HG02970 (cell line): ENCODE measurements at regions not wholly inside any gene's neighbourhood (a gene's known extent, or its start where the extent isn't known, plus 50 kb on each side); places are given as distances from the start of the nearest gene placed in this dataset.
"Not testable (repeated sequence)": the region's sequence is repeated elsewhere in the genome, so short reads cannot be mapped to it uniquely, and the experiment has no call there.

Experiments
- ATAC-seq: cut with Tn5 transposase; IDR thresholded peaks from one replicate; pipeline ENCODE4 v1.9.1; 2021; ENCODE audit warnings: mild to moderate bottlenecking, moderate library complexity, moderate number of reproducible peaks; ENCODE audit not compliant: unreplicated experiment, low FRiP score

DNA sequence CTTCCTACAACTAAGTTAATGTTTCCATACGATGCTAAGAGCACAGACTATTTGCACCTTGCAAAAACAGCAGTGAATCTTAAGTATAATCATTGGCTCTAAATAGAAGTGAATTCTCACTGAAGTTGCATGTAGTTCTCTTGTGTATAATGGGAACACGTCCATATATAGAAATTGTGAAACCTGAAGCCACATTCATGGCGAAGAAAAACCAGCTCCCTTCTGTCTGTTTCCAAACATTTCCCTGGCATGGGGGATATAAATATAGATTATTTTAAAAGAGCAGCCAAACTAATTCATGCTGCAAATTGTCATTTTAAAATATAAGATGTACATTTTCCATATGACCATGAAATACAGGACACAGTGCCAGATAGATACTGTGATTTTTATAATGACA lies 71.1 kb downstream of the TRAM1L1 start:
- ATAC-seq: no peak

DNA sequence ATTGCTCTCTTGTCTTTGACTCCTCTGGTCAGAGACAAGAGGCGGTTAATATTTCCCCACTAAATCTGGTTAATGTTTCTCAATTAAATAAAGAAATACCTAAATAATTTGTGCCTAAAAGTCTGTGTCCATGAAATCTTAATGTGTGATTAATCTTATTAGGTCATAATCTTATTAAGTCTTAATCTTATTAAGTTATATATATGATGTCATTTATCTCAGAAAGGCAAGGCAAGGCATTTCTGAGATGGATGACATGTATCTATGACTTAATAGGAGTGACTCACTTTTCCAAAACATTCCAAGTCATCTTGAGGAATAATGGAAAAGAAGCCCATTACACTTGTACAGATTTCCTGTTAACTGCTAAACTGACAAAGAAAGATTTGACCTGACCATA lies 74.7 kb downstream of the TRAM1L1 start:
- ATAC-seq: no peak

DNA sequence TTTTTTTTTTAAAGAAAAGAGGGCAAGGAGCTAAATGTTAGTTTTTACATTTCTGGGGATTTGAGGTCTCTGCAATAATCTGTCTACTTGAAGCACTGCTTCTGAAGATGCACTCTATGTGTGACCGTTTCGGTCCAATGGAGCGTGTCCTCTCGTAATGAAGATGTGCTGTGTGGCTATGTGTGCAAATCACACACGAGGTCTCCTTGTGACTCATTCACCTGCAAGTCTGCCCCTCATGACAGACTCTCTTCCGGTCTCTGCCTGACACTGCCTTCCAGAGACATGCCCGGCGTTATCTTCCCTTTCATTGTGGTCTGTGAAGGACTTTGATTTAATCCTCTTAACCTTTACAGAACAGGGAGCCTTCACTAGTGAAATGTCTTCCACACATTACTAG lies 84.3 kb downstream of the TRAM1L1 start:
- ATAC-seq: peak; percentile 58

DNA sequence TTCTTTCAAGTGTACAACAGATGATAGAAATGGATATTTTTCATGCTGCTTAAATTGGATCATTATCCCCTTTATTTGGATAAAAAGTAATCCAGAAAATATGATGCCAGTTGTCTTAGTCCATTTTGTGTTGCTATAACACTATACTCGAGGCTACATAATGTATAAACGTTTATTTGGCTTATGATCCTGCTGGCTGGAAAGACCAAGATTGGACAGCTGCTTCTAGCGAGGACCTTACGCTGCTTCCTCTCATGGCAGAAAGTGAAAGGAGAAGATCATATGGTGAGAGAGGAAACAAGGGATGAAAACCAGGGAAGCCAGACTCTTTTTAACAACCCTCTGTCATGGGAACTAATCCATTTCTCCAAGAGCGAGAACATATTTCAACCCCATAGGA lies 102.7 kb downstream of the TRAM1L1 start:
- no peak for ATAC-seq

DNA sequence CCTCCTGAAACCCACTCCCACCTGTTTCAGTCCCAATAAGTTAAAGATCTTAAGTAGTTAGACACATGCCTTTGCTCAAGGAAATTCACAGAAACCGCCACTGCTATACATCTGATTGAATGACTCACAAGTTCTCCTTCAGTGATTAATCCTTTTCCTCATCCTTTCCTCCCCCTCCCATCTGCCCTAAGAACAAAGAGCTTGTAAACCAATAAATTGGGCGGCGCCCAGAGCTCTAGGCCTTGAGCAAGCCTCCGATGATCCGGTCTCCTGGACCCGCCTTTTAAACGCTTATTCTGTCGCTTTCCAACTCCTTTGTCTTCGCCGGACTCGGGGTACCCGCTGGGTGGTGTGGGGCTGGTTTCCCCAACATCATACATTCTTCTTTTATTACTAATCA lies 104.9 kb downstream of the TRAM1L1 start:
- not testable (repeated sequence) for ATAC-seq

DNA sequence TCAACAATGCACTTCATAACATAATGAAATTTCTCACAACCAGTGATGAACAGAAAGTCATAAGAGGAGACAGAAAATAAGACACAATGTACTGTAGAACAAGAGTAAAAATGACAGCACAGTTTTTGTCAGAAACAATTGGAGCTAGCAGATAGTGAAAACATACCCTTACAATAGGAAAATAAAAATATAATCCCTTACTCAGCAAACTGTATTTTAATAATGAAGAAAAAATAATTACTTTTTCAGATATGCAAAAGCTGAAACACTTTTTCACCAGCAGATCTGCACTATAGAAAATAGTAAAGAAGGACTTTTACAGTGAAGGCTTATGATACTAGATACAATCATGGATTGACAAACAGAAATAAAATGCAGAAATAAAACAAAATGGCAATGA lies 126.3 kb downstream of the TRAM1L1 start:
- ATAC-seq: no peak

DNA sequence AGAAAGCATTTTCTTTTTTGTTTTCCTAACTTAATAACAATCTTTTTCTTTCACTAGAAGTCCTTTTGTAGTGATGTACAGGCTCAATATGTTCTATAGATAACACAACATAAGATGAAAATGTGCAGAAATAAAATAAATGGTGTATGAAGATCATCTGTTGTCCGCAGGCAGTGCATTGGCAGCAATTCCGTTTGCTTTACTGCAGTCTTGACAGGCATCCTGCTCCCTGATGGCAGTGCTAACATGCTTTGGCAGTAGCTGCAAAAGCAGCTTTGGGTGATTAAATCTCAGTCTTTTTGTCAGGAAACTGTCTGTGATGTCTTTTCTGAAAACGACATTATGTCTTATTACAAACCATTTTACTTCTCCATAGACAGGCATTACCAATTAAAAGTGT lies 131.4 kb downstream of the TRAM1L1 start:
- ATAC-seq: no peak

DNA sequence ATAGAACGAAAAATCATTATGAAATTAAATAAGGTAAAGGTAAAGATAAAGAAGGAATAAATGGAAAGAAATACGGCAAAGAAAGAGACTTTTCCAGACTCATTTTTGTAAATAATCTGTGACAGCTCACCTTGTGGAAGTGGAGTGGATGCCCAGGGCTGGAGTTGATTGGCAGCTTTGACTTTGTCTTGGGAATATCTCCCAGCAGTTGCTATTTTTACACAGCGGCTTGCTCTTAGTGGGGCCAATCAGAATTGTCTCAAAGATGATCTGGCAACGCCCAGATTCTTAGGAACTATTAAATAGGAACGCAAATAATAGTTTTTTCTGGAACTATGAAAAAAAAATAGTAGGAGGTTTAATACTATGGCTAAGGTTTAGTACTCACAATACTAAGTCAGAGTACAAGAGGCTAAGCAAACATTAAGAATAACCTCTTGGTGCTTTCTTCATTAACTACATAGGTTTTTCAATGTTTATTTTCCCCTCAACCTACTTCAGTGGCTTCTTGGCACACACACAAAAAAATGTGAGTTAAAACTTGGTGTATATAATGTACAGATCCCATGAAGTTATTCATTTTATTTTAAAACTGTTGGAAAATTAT lies 132.7 kb downstream of the TRAM1L1 start:
- no peak for ATAC-seq

DNA sequence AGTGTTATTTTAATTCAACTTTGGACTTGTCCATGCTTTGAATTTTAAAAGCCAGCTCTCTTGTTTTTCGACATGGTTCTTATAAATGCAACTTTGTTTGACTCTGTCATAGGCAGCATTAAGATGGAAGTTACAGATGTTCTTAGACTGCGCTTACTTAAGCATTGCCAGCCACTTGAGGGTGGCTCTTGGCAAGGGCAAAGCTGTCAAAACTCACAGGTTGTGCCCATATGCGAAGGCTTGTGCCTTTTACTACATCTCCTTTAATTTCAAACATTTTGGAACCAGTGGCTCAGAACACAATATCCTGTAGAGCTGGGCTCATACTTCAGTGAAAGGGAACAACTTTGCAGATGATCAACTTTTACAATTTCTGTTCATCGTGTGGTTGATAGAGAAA lies 135.5 kb downstream of the TRAM1L1 start:
- ATAC-seq: no peak

DNA sequence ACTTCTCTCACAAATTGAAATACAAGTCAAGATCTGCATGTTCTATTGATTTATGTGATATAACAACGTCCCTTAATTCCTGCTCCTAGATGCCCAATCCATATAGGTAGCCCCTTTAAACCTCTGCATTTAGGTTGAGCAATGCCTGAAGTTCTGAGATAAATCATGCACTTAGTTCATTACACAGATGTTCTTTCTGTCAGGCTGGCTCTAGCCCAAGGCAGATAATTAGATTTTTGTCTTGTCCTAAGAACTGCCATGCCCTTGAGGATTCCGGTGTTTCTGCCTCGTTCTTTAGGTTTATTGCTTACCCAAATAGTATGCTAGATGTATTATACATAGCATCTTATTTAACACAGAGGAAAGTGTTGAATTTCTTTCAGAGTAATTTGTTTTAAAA lies 143.1 kb downstream of the TRAM1L1 start:
- no peak for ATAC-seq

DNA sequence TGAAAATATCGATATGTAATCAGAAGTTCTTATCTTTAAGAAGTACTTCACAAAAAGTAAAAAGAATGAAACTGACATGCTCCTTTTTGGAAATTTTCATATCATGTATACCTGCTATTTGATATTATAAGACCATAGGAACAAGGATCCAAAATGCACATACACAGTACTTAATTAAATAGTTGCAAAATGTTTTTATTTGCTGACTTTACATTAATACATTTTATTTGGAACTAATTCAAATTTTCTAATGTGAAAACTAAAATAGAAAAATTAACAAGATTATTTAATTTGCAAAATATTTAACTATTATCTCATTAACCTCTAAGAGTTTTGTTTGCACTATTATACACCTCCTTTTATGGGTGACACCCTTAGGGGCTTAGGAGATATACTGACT lies 155.0 kb downstream of the TRAM1L1 start:
- no peak for ATAC-seq

DNA sequence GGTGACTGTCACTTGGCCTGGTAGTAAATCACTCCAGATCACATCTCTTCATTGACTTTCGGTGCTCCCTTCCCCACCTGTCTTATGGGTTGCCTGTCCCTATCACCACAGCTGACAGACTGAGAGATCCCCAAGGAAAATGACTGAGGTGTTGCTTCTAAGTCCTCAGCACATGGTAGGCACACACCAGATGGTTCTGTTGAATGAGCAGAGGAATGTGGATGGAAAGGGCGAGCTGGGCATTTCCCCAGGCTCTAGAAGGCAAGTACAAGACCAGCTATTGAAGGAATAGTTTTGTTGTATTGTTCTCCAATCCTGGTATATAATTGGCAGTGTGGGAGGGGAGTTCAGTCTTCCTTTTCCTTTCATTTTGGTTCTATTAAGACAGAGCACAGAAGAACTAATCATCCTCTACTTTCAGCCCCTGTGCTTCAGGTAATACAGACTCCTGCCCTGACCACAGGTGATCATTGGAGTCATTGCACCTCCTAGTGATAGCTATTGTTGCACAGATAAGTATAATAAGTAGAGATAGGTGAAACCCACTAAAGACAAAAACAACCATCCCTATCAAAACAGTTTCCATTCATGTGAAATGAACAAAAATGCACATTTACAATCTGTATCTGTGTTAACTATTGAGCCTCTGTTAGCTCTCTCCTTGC lies 158.6 kb downstream of the TRAM1L1 start:
- no peak for ATAC-seq

DNA sequence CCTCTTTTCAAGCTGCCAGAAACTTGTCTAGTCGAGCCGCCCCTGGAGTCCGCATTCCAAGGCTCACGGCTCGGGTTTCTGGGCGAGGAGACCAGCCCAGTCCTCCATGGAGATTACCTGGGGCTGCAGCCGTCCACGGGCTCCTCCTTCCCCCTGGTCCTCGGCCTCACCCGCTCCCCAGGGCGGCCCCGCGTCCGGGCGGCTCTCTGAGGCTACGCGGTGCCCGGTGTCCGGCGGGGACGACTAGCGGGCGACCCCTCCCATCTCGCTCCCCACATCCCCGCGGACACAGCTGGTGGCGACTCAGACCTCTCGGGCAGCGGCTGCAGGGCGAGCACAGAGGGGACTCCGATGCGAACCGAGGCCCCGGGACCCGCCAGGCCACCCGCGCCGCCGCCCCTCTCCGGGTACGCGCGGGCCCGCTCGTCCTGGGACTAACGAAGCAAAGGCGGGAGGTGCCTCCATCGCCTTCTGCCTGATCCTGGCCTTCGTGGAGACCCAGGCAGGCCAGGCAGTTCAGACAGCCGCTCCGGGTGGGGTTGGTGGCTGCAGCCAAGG lies 159.4 kb downstream of the TRAM1L1 start:
- no peak for ATAC-seq

DNA sequence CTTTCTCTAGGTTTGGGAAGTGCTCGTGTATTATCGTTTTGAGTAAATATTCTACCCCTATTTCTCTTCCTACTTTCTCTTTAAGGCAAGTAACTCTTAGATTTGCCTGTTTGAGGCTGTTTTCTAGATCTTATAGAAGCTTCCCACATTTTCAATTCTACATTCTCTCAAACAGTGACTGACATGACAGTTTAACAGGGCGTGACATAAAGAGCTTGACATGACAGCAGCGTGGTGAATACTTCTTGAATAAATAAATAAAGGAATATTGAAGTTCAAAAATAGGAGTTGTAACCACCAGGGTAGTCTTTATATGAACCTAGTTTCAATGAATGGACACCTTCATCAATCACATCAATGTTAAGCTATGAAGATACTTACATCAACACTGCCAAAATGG lies 162.0 kb downstream of the TRAM1L1 start:
- no peak for ATAC-seq

DNA sequence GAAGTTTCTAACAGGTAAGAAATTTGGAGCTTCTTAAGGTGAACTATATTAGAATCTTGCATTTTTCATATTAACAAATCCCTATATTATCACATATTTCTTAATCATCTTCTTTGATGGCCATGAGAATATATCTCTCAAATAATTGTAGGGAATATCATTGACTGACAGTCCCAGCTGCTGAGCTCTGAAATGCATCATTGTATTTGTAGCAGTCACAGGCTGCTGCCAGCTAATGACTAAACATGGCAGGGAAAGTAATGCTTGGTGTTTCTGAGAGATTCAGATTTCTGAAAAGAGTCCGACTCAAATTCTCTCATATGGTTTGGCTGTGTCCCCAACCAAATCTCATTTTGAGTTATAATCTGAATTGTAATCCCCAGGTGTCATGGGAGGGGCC lies 171.9 kb downstream of the TRAM1L1 start:
- ATAC-seq: no peak

DNA sequence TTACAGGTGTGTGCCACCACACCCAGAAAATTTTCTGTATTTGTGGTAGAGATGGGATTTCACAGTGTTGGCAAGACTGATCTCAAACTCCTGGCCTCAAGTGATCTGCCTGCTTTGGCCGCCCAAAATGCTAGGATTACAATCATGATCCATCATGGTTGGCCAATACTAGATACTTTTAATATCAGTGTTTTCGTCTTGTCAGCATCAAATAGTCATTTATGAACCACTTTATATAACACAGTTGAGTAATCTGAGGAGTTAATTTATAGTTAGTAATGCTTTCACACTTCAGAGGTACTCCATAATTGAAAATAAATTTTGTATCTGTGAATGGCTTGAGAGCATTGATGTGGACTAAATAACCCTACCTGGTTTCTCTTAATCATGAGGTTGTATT lies 178.6 kb downstream of the TRAM1L1 start:
- ATAC-seq: no peak

DNA sequence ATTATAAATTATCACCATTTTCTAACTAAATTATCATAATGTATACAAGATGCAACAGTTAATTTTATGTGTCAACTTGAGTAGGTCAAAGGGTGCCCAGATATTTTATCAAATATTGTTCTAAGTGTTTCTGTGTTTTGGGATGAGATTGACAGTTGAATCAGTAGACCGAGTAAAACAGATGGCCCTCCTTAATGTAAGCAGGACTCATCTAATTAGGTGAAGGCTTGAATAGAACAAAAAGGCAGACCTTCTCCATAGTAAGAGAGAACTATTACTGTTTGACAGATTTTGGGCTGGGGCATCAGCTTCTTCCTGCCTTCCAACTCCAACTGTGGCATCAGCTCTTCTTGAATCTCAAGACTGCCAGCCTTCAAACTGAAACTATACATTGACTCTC lies 185.8 kb downstream of the TRAM1L1 start:
- ATAC-seq: no peak

DNA sequence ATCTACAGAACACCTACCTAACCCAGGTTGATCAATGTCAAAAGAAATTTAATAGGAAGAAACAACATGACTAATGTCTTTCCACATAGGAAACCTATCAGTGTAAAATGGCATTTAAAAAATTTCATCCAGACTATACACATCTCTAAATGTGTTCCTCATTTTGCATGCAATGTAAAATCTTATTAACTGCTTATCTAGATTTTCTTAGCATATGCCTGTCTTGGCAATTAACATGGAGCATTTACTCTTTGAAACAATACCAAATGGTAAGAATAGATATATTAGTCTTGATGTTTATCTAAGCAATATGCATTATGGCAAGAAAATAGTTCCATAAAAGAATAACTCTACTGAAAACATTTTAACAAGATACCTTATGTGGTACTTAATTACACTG lies 199.8 kb downstream of the TRAM1L1 start:
- ATAC-seq: no peak

DNA sequence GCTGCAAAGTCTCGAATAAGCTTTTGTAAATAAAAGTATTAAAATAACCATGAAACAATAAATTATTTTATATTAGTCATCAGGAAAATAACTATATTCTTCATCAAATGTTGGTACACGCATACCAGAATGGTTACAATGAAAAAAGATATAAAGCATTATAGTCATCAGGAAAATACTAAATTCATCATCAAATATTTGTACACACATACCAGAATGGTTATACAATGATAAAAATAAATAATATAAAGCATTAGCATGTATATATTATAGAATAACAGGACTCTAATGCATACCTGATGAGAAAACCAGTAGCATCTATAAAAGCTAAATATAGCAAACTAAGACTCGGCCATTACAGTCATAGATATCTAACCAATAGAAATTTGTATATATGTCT lies 202.9 kb downstream of the TRAM1L1 start:
- ATAC-seq: no peak

DNA sequence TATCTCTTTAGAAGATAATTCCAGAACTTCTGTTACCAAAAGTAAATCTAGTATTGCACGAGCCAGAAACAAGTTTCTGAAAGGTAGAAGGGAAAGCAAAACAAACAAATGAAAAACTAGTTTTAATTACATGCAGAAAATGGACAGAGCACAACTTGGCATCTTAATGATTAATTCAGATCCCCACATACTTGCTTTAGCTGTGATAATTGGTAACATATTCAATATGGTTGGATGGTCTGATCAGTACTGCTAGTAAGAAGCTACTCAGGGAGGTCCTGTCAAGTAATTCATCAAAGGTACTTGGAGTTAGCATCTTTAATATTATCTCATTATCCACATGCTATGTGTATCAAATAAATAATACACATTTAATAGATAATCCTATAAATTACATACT lies 204.3 kb downstream of the TRAM1L1 start:
- peak; percentile 55 for ATAC-seq

DNA sequence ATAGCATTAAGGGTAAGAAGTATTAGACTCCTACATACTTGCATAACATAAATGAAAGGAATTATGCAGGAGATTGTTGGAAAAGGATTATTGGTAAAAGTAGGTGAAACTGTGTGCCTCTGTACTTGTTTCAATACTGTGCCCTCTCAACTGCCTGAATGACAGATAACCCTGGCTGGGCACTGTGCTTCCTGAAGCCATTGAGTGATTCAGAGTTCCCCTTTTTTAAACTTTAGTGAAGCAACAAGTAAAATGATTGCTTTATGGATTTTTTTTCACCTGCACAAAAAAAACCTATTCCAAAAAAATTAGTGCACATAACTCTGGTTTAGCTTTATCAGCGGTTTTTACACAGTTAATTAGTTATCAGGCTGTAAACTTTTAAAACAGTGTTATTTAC lies 204.8 kb downstream of the TRAM1L1 start:
- peak; percentile 59 for ATAC-seq

DNA sequence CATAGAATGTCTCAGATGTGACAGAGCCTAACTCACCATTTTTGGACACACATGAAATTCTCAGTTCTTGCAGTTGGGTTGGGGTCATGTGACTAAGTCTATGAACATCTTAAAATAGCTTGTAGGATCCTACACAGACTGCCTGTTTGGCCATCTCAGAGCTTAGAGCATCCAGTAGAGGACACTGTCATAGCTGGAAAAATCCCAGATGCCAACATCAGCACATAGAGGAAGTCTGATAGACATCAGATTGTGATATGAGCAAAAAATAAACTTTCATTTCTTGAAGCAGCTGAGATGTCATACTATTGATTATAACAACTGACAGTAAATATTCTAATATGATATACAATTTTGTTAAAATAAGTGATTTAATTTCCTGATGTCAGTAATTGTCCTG lies 207.1 kb downstream of the TRAM1L1 start:
- no peak for ATAC-seq
